NCI-H1048 (cell line): ENCODE measurements at regions not wholly inside any gene's neighbourhood (a gene's known extent, or its start where the extent isn't known, plus 50 kb on each side); places are given as distances from the start of the nearest gene placed in this dataset.

ENCODE experiments used
- DNase-seq: peaks from one replicate; lab custom pipeline; 2025; lab: John Stamatoyannopoulos, UW

GRCh38 chr14:39984323-39984722 lies 552.1 kb upstream of the FBXO33 start:
- DNase-seq: no peak

GRCh38 chr14:39977198-39977597 lies 545.0 kb upstream of the FBXO33 start:
- no peak for DNase-seq

GRCh38 chr14:39974036-39974435 lies 541.8 kb upstream of the FBXO33 start:
- DNase-seq: no peak

GRCh38 chr14:39972704-39973103 lies 540.5 kb upstream of the FBXO33 start:
- DNase-seq: no peak

GRCh38 chr14:39967885-39968284 lies 535.7 kb upstream of the FBXO33 start:
- no peak for DNase-seq

DNA sequence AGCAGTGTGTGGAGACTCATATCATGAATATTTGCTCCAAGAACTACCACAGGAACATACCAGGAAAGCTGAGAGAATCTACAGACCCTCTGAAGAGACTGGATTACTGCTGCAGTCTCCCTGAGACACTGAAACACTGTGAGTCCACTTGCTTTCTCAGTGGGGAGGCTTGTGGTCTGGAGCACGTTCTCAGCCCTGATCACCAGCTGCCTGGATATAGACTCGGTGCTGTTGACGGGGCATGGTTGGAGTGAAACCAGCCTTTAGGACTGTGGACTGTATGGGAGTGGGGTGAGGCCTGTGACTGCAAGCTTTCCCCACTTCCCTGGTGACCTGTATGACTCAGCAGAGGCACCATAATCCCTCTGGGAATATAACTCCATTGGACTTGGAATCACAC lies 525.8 kb upstream of the FBXO33 start:
- no peak for DNase-seq

GRCh38 chr14:39957290-39957689 lies 525.1 kb upstream of the FBXO33 start:
- no peak for DNase-seq

DNA sequence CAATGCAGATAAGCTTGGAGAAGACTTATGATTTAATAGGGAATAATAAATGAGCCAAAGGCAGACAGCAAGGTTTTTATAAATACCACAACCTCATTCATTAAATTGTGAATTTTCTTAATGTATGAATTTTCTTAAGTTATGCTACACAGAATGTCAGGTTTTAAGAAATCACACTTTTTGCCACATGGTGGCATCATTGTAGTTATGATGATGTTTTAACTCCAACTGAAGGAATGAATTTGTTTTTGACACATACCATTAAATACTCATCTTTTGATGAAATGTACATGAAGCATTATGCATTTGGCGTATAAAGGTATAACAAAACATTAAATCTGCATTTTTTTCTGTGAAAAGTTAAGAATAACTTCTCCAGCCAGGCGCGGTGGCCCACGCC lies 524.1 kb upstream of the FBXO33 start:
- no peak for DNase-seq

DNA sequence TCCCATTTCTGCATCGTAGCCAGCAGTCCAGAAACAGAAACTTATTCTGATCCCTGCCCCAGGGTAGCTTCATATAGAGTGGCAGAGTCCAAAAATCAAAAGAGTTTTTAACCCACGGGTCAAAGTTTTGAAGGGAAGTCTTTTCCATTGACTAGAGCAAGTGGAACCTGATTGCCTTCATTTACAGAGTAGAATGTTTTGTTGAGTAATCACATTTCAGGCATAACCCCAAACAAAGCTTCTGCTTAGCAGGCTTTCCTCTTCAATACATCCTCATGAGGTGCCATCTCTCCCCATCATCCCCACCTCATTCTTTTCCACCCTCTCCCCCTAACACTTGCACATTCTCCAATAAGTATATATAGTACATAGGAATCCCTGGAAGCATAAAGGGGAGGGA lies 516.0 kb upstream of the FBXO33 start:
- no peak for DNase-seq

- DNase-seq: no peak
Measured at GRCh38 chr14:39946807-39947206, 514.6 kb upstream of the FBXO33 start.

DNA sequence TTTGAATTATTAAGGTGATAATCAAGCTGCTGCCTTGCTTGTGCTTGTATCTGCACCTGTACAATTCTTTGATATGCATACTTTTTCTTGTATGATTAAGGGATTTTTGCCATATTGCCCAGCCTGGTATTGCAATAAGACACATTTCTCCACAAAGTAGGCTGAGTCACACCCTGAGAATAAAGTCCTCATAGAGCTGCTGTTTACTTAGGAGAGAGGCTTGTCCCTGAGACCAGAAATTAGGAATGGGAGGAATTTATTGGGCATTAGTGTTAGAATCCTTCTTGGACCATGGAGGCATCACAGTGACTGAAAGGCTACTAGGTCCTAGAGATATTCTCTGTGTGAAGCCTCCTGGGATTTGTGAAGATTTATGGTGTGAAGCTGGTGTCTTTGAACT lies 506.8 kb upstream of the FBXO33 start:
- DNase-seq: no peak

GRCh38 chr14:39912192-39913100 lies 480.2 kb upstream of the FBXO33 start:
- DNase-seq: no peak

DNA sequence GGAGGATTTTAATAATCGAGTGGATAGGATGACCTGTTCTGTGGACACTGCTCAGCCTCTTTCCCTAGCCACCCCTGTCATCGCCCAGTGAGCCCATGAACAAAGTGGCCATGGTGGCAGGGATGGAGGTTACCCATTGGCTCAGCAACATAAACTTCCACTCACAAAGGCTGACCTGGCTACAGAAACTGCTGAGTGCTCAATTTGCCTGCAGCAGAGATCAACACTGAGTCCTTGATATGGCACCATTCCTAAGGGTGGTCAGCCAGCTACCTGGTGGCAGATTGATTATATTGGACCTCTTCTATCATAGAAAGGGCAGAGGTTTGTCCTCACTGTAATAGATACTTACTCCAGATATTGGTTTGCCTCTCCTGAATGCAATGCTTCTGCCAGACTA lies 465.4 kb upstream of the FBXO33 start:
- DNase-seq: no peak

DNA sequence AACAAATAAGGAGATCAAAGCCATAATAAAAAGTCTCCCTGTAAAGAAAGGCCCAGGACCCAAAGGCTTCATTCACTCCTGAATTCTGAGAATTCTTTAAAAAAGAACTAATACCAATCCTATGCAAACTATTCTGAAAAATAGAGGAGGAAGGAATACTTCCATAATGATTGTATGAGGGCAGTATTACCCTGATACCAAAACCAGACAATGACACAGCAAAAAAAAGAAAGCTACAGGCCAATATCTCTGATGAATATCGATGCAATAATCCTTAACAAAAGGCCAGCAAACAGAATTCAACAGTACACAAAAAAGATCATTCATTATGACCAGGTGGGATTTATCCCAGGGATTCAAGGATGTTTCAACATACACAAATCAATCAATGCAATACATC lies 457.8 kb upstream of the FBXO33 start:
- no peak for DNase-seq

- DNase-seq: no peak
Measured at GRCh38 chr14:39884091-39884490, 451.9 kb upstream of the FBXO33 start.

DNA sequence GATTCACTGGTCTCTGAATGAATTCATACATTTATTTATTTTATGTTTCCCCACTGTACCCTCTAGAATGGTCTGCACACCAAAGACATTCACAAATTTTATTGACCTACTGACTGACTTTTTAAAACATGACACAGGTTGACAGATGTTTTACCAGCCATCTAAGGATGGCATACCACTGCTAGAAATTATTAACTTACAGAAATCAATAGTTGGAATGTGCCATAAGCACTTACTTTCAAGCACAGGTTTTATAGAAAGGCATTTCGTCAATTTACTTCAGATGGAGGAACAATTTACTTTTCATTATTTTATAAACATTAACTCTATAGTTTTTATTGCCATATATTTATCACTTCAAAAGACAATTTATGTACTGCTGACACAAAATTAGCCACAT lies 448.7 kb upstream of the FBXO33 start:
- DNase-seq: no peak

- DNase-seq: no peak
Measured at GRCh38 chr14:39880106-39880695, 448.0 kb upstream of the FBXO33 start.

GRCh38 chr14:39877577-39878190 lies 445.5 kb upstream of the FBXO33 start:
- no peak for DNase-seq

GRCh38 chr14:39876916-39877315 lies 444.7 kb upstream of the FBXO33 start:
- DNase-seq: no peak

DNA sequence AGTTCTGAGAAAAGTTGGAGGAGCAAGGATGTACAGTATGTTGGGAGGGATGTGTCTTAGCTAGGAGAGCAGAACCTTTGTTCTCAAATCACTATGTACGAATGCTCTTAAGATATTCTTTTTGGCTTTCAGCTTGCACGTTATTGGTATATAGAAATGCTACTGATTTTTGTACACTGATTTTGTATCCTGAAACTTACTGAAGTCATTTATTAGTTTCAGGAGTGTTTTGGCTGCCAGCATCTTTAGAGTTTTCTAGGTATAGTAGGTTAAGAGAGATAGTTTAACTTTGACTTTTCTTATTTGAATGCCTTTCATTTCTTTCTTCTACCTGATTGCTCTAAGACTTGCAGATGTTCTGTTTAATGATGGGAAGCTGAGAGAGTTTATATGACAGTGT lies 442.8 kb upstream of the FBXO33 start:
- DNase-seq: no peak

- DNase-seq: no peak
Measured at GRCh38 chr14:39873791-39874190, 441.6 kb upstream of the FBXO33 start.

DNA sequence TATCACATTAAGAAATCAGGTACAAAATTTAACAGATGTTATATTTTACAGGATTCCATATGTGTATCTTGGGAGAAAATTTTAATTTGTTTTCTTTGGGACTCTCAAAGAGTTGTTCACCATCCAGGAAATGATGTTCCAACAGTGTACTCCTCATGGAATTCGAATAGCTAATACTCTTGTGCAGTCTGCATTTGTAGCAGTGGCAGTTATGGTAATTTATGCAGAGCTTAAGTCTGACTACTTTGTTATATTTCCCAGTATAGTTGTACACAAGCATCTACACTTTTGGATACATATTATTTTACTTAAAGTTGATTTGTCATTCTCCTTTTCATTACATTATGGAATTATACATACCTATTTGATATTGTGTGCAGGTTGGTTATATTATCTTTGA lies 436.7 kb upstream of the FBXO33 start:
- no peak for DNase-seq

DNA sequence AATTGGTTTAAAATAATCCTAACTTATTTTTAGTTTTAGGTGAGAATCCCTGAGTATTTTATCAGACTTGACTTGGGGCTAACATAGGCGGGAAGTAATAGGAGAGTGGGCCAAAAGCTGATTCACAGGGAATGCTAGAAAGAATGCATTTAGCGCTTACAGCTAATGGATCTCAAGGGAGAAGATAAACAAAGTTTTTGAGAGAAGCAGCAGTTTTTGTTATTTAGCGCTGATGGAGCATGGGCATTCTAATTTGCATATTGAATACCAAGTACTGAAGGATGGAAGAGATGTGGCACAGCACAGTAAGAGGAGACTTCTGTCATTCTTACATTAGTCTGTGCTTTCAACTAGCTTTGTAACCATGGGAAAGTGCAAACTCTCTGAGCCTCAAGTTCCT lies 436.0 kb upstream of the FBXO33 start:
- no peak for DNase-seq
